ENCODE measurements at regions not wholly inside any gene's neighbourhood (a gene's known extent, or its start where the extent isn't known, plus 50 kb on each side); places are given as distances from the start of the nearest gene placed in this dataset.

GRCh38 chr6:6966569-6966968 is 141.2 kb upstream of the RREB1 start:
- no peak overlapping the region for H3K27ac ChIP-seq
- no peak for TF ChIP-seq CTCF (conservative IDR thresholded peaks at IDR 0.05)
- no peak for TF ChIP-seq ZFX (IDR thresholded peaks at IDR 0.05)

- H3K27ac ChIP-seq, result no peak overlapping the region
- TF ChIP-seq ZFX (IDR thresholded peaks at IDR 0.05) (no peak), CTCF (conservative IDR thresholded peaks at IDR 0.05) (no peak)
Observed at GRCh38 chr6:6968357-6968730, 139.4 kb upstream of the RREB1 start.

GRCh38 chr6:6968731-6969552 is 138.8 kb upstream of the RREB1 start:
- H3K27ac ChIP-seq, result no peak overlapping the region
- TF ChIP-seq ZFX (IDR thresholded peaks at IDR 0.05) (no peak), CTCF (conservative IDR thresholded peaks at IDR 0.05) (no peak)

GRCh38 chr6:6969761-6970223 is 138.0 kb upstream of the RREB1 start:
- no peak overlapping the region for H3K27ac ChIP-seq
- TF ChIP-seq CTCF (conservative IDR thresholded peaks at IDR 0.05) (no peak), ZFX (IDR thresholded peaks at IDR 0.05) (no peak)

- no peak overlapping the region for H3K27ac ChIP-seq
- TF ChIP-seq ZFX (IDR thresholded peaks at IDR 0.05) (no peak), CTCF (conservative IDR thresholded peaks at IDR 0.05) (no peak)
Observed at GRCh38 chr6:6970851-6971250, 136.9 kb upstream of the RREB1 start.

GRCh38 chr6:6971369-6971768 is 136.4 kb upstream of the RREB1 start:
- TF ChIP-seq CTCF (conservative IDR thresholded peaks at IDR 0.05) (no peak), ZFX (IDR thresholded peaks at IDR 0.05) (no peak)
- H3K27ac ChIP-seq, result no peak overlapping the region

GRCh38 chr6:6972456-6972855 is 135.3 kb upstream of the RREB1 start:
- TF ChIP-seq CTCF (conservative IDR thresholded peaks at IDR 0.05), result no peak
- TF ChIP-seq ZFX (IDR thresholded peaks at IDR 0.05), result no peak

More at GRCh38 chr6:6972456-6972855, 135.3 kb upstream of the RREB1 start:
- H3K27ac ChIP-seq, result no peak overlapping the region
